ENCODE measurements at regions not wholly inside any gene's neighbourhood (a gene's known extent, or its start where the extent isn't known, plus 50 kb on each side); places are given as distances from the start of the nearest gene placed in this dataset.

GRCh38 chr11:37497326-37497725, 899.3 kb upstream of the RAG2 start:
- Mint-ChIP-seq H3K4me3 (no peak overlapping the region), H3K27me3 (ENCODE audit: insufficient read depth) (no peaks in the 10 kb centered on the region), H3K4me1 (peaks cover 5% of the 10 kb centered on the region), H3K27ac (no peak overlapping the region), H3K36me3 (ENCODE audit: low read depth) (no peaks in the 10 kb centered on the region), H3K9me3 (peaks cover 9% of the 10 kb centered on the region)
- H3K27me3 ChIP-seq (ENCODE audit: control insufficient read depth, insufficient read depth, low read length, poor library complexity, severe bottlenecking), result no peaks in the 10 kb centered on the region
- peaks cover 8% of the 10 kb centered on the region for H3K4me1 ChIP-seq (ENCODE audit: control insufficient read depth, insufficient read depth, low read length)
- H3K9ac ChIP-seq (ENCODE audit: extremely low read depth, low read length, poor library complexity, severe bottlenecking), result no peak overlapping the region
- H3K9me3 ChIP-seq (ENCODE audit: control insufficient read depth, low read length), result peaks cover 17% of the 10 kb centered on the region
- no peak for TF ChIP-seq CTCF (conservative IDR thresholded peaks at IDR 0.05)
- 83% methylated on average over 1 of the region's 1 CpG; no CpG with 5 or more reads in 1 of the 2 experiments for whole genome bisulfite sequencing, 2 experiments (ENCODE audit: insufficient coverage in 1 of 2, insufficient read length in 1 of 2)
- DNase-seq, result no peak
- no peak overlapping the region for H3K4me3 ChIP-seq (ENCODE audit: low read length)
- no peaks in the 10 kb centered on the region for H3K36me3 ChIP-seq (ENCODE audit: control insufficient read depth, insufficient read depth, low read length)
- H3K27ac ChIP-seq (ENCODE audit: low read depth, low read length), result no peak overlapping the region

- H3K27me3 Mint-ChIP-seq (ENCODE audit: insufficient read depth), result no peaks in the 10 kb centered on the region
- H3K9me3 Mint-ChIP-seq, result peaks cover 9% of the 10 kb centered on the region
- no peak overlapping the region for H3K4me3 Mint-ChIP-seq
- WGBS, 2 experiments (ENCODE audit: insufficient coverage in 1 of 2, insufficient read length in 1 of 2), result no CpG with 5 or more reads among the region's 1 CpG
- no peaks in the 10 kb centered on the region for H3K36me3 Mint-ChIP-seq (ENCODE audit: low read depth)
- Histone ChIP-seq H3K27me3 (ENCODE audit: control insufficient read depth, insufficient read depth, low read length, poor library complexity, severe bottlenecking) (no peaks in the 10 kb centered on the region), H3K27ac (ENCODE audit: low read depth, low read length) (no peak overlapping the region), H3K9ac (ENCODE audit: extremely low read depth, low read length, poor library complexity, severe bottlenecking) (no peak overlapping the region), H3K36me3 (ENCODE audit: control insufficient read depth, insufficient read depth, low read length) (no peaks in the 10 kb centered on the region), H3K4me3 (ENCODE audit: low read length) (no peak overlapping the region), H3K9me3 (ENCODE audit: control insufficient read depth, low read length) (peaks cover 21% of the 10 kb centered on the region), H3K4me1 (ENCODE audit: control insufficient read depth, insufficient read depth, low read length) (peaks cover 8% of the 10 kb centered on the region)
- H3K4me1 Mint-ChIP-seq, result peaks cover 5% of the 10 kb centered on the region
- TF ChIP-seq CTCF (conservative IDR thresholded peaks at IDR 0.05), result no peak
- H3K27ac Mint-ChIP-seq, result no peak overlapping the region
- DNase-seq, result no peak
Measured at GRCh38 chr11:37496201-37496600, 898.2 kb upstream of the RAG2 start.

- no peak overlapping the region for H3K27ac ChIP-seq (ENCODE audit: low read depth, low read length)
- Mint-ChIP-seq H3K27ac (no peak overlapping the region), H3K9me3 (no peaks in the 10 kb centered on the region), H3K27me3 (ENCODE audit: insufficient read depth) (no peaks in the 10 kb centered on the region), H3K4me3 (no peak overlapping the region), H3K4me1 (no peaks in the 10 kb centered on the region), H3K36me3 (ENCODE audit: low read depth) (no peaks in the 10 kb centered on the region)
- H3K9ac ChIP-seq (ENCODE audit: extremely low read depth, low read length, poor library complexity, severe bottlenecking), result no peak overlapping the region
- no peak for TF ChIP-seq CTCF (conservative IDR thresholded peaks at IDR 0.05)
- no peaks in the 10 kb centered on the region for H3K4me1 ChIP-seq (ENCODE audit: control insufficient read depth, insufficient read depth, low read length)
- no peak overlapping the region for H3K4me3 ChIP-seq (ENCODE audit: low read length)
- no peaks in the 10 kb centered on the region for H3K36me3 ChIP-seq (ENCODE audit: control insufficient read depth, insufficient read depth, low read length)
- H3K9me3 ChIP-seq (ENCODE audit: control insufficient read depth, low read length), result no peaks in the 10 kb centered on the region
- H3K27me3 ChIP-seq (ENCODE audit: control insufficient read depth, insufficient read depth, low read length, poor library complexity, severe bottlenecking), result no peaks in the 10 kb centered on the region
- DNase-seq, result no peak
Measured at GRCh38 chr11:37484298-37484697, 886.3 kb upstream of the RAG2 start.
